ENCODE measurements at regions not wholly inside any gene's neighbourhood (a gene's known extent, or its start where the extent isn't known, plus 50 kb on each side); places are given as distances from the start of the nearest gene placed in this dataset.
A peak's percentile ranks its signal among the peaks of the same experiment; 100 is the strongest.

DNA sequence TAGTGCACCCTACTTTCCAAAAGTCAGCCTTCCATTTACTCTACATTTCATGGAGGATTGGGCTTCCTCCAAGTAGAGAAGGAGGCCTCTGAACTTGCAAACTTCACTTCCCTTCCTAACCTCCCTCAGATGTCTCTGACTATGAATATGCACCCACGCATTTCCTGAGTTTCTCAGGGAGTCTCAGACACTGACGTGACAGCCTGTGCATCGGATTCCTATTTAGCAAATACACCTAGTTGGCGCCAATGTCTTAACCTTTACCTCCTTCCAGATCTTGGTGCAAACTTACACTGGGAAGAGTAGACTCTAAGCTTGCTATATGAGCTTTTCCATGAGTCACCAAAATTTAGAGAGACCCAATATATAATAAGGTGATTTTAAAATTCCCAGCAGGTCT lies 920.1 kb upstream of the AUTS2 start:
- no peak for DNase-seq (ENCODE audit: low read depth, low spot score)
- TF ChIP-seq, protein P1, sequence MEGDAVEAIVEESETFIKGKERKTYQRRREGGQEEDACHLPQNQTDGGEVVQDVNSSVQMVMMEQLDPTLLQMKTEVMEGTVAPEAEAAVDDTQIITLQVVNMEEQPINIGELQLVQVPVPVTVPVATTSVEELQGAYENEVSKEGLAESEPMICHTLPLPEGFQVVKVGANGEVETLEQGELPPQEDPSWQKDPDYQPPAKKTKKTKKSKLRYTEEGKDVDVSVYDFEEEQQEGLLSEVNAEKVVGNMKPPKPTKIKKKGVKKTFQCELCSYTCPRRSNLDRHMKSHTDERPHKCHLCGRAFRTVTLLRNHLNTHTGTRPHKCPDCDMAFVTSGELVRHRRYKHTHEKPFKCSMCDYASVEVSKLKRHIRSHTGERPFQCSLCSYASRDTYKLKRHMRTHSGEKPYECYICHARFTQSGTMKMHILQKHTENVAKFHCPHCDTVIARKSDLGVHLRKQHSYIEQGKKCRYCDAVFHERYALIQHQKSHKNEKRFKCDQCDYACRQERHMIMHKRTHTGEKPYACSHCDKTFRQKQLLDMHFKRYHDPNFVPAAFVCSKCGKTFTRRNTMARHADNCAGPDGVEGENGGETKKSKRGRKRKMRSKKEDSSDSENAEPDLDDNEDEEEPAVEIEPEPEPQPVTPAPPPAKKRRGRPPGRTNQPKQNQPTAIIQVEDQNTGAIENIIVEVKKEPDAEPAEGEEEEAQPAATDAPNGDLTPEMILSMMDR (conservative IDR thresholded peaks at IDR 0.05): no peak
- H3K27me3 Mint-ChIP-seq (ENCODE audit: low read depth): no peaks in the 10 kb centered on the region
- H3K27ac Mint-ChIP-seq (ENCODE audit: unreplicated experiment): no peak overlapping the region
- peaks cover 7% of the 10 kb centered on the region for H3K4me1 Mint-ChIP-seq
- peaks cover 3% of the 10 kb centered on the region for H3K9me3 Mint-ChIP-seq
- peaks cover 3% of the 10 kb centered on the region for H3K36me3 Mint-ChIP-seq (ENCODE audit: low read depth)
- H3K4me3 Mint-ChIP-seq: no peak overlapping the region

DNA sequence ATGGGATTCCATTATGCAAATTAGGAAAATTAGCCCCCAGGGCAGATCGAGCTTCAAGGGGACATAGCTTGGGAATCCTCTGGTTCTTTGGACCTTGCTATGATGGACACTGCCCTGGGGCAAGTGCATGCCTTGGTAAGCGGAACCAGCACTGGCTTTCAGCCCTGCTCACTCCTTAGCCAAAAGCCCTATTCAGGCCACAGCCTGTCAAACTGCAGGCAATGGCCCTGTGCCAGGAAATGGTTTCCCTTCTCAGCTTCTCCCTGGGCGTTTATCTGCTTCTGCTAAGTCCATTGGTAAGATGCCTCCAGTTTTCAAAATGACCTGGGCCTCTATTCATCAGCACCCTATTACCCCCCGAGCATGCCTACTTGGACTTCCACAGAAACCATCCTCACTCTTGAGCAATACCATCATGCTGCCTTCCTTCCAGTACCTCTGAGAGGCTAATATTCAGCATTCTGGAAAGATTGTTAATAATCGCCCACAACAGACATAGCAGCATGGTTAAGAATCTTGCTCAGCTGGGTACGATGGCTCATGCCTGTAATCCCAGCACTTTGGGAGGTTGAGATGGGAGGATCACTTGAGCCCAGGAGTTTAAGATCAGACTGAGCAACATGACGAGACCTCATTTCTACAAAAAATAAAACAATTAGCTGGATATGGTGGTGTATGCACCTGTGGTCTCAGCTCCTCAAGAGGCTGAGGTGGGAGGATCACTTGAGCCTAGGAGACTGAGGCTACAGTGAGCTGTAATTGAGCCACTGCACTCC lies 918.6 kb upstream of the AUTS2 start:
- TF ChIP-seq, protein P1 (conservative IDR thresholded peaks at IDR 0.05): no peak
- H3K4me3 Mint-ChIP-seq: no peak overlapping the region
- H3K27ac Mint-ChIP-seq (ENCODE audit: unreplicated experiment): peak overlapping the region; percentile 70
- no peak for DNase-seq (ENCODE audit: low read depth, low spot score)
- peaks cover 3% of the 10 kb centered on the region for H3K9me3 Mint-ChIP-seq
- peaks cover 3% of the 10 kb centered on the region for H3K36me3 Mint-ChIP-seq (ENCODE audit: low read depth)
- H3K27me3 Mint-ChIP-seq (ENCODE audit: low read depth): no peaks in the 10 kb centered on the region
- peaks cover 13% of the 10 kb centered on the region for H3K4me1 Mint-ChIP-seq

DNA sequence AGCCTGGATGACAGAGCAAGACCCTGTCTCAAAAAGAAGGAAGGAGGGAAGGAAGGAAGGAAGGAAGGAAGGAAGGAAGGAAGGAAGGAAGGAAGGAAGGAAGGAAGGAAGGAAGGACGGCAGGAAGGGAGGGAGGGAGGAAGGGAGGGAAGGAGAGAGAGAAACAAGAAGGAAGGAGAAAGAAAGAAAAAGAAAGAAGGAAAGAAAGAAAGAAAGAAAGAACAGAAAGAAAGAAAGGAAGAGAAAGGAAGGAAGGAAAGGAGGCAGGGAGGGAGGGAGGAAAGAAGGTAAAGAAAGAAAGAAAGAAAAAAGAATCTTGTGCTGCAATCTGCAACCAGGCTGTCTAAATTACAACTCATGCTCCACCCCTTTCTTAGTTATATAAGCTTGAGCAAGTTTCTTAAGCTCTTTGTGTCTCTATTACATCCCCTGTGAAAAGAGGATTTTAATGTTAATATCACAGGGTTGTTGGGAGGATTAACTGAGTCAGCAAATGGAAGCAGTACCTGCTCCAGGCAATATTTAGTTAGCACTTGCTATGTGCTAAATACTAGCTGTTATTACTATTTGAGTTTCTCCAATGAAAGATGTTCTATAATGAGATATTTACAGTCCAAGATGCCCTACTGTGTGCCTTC lies 917.9 kb upstream of the AUTS2 start:
- Mint-ChIP-seq H3K4me1 (peaks cover 20% of the 10 kb centered on the region), H3K4me3 (no peak overlapping the region)

DNA sequence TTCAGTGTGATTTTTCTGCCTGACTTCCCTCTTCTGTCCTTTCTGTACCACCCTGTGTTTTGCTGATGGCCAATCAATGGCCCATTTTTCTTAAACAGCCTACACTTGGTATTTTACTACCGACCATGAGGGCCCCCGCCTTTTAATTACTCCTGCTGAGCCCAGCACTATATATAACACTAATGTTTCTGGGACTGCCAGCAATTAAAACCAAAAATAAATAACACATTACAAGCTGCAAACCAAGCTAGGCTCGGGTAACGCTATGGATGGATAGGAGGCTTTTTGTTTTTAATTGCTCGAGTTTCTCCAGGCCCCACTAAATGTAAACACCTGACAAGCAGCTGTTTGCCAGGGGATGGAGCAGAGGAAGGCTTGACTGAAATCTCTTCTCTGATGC lies 915.4 kb upstream of the AUTS2 start:
- DNase-seq (ENCODE audit: low read depth, low spot score): no peak
- Mint-ChIP-seq H3K9me3 (peaks cover 3% of the 10 kb centered on the region), H3K4me3 (no peak overlapping the region), H3K36me3 (ENCODE audit: low read depth) (no peaks in the 10 kb centered on the region), H3K27me3 (ENCODE audit: low read depth) (no peaks in the 10 kb centered on the region), H3K27ac (ENCODE audit: unreplicated experiment) (no peak overlapping the region), H3K4me1 (peaks cover 22% of the 10 kb centered on the region)
- TF ChIP-seq, protein P1 (conservative IDR thresholded peaks at IDR 0.05): no peak

More for the DNA sequence above, 917.9 kb upstream of the AUTS2 start:
- Mint-ChIP-seq H3K36me3 (ENCODE audit: low read depth) (peaks cover 3% of the 10 kb centered on the region), H3K27me3 (ENCODE audit: low read depth) (no peaks in the 10 kb centered on the region), H3K27ac (ENCODE audit: unreplicated experiment) (peak overlapping the region; percentile 70), H3K9me3 (peaks cover 3% of the 10 kb centered on the region)
- TF ChIP-seq, protein P1 (conservative IDR thresholded peaks at IDR 0.05): no peak
- DNase-seq (ENCODE audit: low read depth, low spot score): no peak

DNA sequence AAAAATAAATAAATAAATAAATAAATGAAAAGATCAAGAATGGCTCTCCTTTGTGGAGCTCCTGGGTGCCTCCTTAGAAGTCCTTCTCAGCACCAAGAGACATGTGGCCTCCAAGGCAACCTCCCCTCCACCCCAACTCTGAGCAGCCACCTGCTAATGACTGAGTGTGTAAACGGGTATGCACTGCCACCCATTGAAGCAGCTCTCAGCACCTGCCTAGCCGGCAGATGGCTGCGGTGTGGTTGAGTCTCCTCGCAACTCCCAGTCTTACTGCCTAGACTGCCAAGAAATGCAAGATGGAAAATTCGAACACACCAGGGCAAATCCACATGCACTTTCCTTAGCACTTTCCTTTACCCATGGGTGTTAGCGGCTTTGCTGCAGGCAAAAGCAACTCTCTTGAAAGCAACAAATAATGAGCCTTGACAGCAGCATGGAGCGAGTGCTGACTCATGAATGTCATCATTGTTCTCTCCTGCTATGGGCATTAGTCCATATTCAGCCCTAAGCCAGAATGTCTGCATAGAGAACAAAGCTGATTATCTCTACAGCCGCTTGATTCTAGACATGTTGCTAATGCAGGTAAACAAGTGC lies 913.9 kb upstream of the AUTS2 start:
- TF ChIP-seq, protein P1 (conservative IDR thresholded peaks at IDR 0.05): no peak
- Mint-ChIP-seq H3K4me1 (peaks cover 37% of the 10 kb centered on the region), H3K9me3 (peaks cover 3% of the 10 kb centered on the region), H3K36me3 (ENCODE audit: low read depth) (no peaks in the 10 kb centered on the region), H3K27me3 (ENCODE audit: low read depth) (no peaks in the 10 kb centered on the region), H3K4me3 (peak overlapping the region; percentile 10), H3K27ac (ENCODE audit: unreplicated experiment) (peak overlapping the region; percentile 79)
- peak; percentile 19 for DNase-seq (ENCODE audit: low read depth, low spot score)
